ENCODE measurements at regions not wholly inside any gene's neighbourhood (a gene's known extent, or its start where the extent isn't known, plus 50 kb on each side); places are given as distances from the start of the nearest gene placed in this dataset.

DNA sequence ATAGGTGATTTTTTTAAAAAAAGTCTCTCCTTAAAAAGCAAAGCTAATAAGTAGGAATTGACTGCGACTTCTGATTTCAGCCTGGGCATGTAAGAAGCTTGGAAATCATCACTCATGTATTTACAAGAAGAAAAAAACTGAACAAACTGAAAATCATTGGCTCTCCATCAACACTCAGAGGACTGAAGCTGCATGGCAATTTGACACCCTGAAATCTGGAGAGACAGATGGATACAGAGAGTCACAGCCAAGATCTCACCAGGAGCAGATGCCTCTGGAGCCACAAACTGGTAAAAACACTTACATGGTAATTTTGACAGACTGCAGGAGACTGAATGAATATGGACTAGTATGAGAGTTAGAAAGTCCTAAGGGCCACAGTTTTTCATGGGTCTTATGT, 191.2 kb upstream of the TCF21 start:
- DNase-seq, result no peak

- no peak for DNase-seq
These were observed 190.6 kb upstream of the TCF21 start for GRCh38 chr6:133698272-133698671.

DNA sequence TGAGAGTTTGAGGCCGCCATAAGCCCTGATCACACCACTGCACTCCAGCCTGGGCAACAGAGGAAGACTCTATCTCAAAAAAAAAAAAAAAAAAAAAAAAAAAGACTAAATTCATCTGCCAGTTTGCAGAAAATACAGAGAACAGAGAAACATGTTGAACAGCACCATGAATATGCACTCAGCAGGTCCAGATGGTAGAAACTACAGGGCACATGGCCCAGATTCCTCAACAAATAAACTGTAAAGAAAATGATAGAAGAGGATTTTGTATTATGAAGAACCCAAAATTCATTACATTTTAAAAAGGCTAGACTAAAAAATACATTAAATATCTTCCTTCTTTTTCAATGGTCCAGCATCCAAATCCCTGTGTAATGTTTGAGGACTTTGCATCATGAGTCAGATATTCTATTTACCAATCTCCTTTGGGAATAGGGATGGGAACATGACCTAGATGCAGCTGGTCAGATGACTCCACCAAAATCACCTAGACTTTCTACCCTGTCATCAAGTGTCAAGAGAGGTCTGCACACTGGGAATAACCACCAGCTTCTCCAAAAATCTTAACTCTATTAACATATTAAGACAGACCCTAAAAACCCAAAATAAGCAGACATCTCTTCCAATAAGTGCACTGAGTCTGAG, 189.1 kb upstream of the TCF21 start:
- no peak for DNase-seq

- DNase-seq, result no peak
These were observed 187.1 kb upstream of the TCF21 start for GRCh38 chr6:133701633-133702331.

- no peak for DNase-seq
These were observed 184.5 kb upstream of the TCF21 start for GRCh38 chr6:133704371-133704770.

GRCh38 chr6:133705066-133705465, 183.8 kb upstream of the TCF21 start:
- no peak for DNase-seq

DNA sequence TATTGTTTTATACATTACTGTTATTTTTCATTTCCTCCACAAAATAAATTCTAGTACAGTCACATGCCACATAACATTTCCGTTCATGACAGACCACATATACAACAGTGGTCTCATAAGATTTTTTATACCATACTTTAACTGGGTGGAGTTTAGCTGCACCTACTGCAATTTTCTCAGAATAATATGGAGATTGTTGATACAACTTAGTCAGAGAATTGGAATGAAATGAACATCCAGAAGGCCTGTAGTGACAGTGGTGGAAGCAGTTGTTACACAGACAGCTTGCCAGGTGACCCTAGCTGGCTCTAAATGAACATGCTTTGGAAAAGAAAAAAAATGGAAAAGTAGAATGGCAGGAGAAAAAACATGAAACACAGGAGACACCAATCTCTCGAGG, 183.2 kb upstream of the TCF21 start:
- DNase-seq, result no peak

- DNase-seq, result peak; percentile 4
These were observed 181.5 kb upstream of the TCF21 start for GRCh38 chr6:133707456-133707855.

GRCh38 chr6:133710826-133711225, 178.1 kb upstream of the TCF21 start:
- DNase-seq, result no peak

DNA sequence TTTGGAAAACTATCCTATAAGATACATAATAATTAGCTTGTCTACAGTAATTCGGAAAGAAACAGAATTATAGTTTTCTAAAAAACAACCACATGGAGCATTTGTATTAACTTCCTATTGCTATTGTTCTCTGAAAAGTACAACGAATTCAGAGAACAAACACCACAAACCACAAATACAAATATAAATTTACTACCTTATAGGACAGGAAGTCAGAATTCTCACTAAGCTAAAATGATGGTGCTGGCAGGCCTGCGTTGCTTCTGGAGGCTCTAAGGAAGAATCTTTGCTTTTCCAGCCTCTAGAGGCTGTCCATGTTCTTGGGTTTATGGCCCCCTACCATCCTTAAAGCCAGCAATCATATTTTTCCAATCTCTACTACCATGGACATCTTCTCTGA, 173.6 kb upstream of the TCF21 start:
- no peak for DNase-seq

DNA sequence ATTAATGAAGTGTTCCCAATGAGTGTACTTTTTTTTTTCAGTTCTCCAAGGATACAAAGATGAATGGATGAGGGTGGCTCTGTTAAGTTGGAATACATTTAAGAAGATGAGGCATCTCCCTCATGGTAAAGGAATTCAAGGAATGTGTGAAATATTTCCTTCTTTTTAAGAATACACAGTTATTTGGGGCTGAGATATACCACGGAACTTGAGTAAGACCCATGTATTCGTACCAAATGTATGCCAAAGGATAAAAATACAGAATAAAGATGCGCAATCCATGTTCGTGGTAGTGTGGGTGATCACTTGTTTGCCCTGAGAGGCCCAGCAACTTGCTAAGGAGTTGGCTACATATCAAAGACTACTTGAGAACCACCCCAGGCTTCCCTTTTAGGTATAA, 164.2 kb upstream of the TCF21 start:
- DNase-seq, result no peak

DNA sequence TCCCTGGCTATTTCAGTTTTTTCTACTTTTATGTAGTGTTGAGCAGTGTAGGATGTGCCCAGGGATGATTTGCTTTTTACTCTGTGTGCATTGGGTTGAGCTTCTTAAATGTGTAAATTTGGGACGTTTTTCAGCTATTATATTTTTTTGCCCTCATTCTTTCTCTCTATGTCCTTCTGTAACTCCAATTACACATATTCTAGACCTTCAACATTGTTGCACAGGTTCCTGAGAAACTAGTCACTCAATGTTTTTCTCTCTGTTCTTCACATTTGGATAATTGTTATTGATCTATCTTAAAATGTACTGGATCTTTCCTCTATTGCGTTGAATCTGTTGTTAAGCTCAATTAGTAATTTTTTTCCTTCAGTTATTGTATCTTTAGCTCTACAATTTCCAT, 162.7 kb upstream of the TCF21 start:
- DNase-seq, result no peak

DNA sequence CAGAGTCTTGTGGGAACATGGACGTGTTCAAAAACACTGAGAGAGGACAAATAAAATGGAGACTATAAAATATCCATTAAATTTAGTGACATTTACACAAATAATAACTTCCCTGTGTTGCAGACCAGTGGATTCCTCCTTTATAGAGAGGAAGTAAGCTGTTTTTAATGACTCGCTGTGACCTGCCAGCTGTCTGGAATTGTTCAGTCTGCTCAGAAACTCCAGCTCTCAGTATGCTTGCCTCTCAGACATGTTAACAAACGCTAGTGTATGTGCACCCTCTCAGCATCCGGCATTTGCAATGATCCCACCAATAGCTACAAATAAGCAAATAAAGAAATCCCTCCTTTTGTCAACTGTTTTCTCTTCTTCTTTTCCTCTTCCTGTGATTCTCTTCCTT, 158.0 kb upstream of the TCF21 start:
- DNase-seq, result no peak

DNA sequence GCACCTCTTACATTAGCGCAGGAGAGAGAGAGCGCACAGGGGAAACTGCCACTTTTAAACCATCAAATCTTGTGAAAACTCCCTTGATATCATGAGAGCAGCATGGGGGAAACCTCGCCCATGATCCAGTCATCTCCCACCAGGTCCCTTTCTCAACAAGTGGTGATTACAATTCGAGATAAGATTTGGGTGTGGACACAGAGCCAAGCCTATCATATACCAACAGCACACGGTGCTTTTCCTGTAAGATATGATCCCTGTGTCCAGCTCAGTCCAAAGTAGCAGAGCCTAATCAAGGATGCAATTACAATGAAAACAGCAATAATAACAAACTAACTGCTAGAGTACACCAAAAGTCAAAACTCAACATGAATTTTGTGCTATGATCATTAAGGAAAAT, 148.7 kb upstream of the TCF21 start:
- DNase-seq, result no peak

- no peak for DNase-seq
These were observed 148.1 kb upstream of the TCF21 start for GRCh38 chr6:133740816-133741215.

DNA sequence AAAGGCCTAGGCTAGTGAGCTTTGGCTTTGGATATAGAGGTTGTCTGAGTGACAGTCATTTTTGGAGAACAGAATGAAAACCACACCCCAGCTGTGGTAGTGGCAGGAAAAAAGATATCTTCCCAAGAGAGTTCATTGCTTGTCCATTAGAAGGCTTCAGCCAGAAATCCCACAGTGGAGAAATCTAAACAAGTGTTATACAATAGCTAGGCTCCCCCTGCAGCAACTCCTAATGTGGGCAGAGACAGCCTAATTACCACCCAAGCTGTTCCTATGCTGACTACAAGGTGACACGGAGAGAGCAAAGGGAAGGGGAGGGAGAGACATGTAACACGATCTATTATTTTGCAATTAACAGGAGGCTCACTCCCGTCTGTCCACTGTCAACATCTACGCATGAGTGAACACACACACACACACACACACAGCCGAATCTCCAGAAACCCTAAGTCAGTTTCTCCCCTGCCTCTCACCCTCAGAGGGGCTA, 147.5 kb upstream of the TCF21 start:
- DNase-seq, result no peak

DNA sequence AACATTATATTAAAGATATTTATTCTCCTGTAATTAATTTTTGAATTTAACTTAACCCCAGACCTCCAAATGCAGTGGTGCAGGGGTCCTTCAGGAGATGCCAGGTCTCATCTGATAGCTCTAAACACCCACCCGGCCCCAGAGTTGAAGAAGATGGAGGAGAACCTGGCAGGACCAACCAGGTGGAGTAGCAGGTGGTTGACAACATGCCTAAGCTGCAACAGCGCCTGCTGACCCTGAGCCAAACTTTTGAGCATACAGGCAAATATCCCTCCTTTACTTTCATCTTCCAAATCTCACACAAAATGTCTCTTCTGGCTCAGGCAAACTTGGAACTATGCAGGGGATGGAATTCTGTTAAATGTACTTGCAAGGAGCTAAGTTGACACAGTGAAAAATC, 145.3 kb upstream of the TCF21 start:
- DNase-seq, result no peak

DNA sequence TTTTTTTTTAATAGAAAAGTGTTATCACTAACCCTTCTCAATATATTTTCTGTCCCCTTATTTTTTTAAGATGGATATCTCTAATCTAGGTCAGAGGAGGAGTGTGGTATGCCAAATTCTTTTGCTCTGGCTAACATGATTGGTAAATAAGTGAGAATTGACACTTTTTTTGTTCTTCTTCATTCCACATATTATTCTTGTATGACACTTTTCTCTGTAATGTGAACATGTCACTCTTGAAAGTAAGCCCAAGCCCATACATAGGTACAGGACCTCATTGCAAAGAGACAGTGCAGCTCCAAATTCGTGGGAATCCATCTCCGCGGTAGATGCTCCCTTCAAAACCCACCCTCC, 142.5 kb upstream of the TCF21 start:
- no peak for DNase-seq

DNA sequence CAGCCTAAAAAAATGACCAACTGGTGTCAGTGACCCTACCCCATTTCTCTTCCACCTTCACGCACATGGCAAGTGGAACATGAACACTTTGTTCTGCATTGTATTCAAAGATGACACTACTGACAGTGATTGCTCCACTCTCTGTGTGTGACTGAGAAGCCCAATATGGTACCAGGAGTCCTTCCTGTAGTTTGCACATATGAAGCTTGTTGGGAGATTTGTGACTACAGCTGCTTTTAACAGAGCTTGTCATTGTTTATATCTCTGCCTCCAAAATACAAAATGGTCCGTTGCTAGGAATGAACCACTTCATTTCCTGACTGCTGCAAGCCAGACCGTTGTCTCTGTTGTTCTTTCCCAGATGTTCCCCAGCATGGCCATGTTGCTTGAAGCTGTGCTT, 140.3 kb upstream of the TCF21 start:
- no peak for DNase-seq

DNA sequence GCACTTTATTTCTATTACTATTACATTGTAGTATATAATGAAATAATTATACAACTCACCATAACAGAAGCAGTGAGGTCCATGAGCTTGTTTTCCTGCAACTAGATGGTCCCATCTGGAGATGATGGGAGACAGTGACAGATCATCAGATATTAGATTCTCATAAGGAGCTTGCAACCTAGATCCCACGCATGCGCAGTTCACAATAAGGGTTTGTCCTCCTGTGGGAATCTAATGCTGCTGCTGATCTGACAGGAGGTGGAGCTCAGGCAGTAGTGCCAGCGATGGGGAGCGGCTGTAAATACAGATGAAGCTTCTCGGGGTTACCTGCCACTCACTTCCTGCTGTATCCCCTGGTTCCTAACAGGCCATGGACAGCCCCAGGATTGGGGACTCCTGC, 139.5 kb upstream of the TCF21 start:
- no peak for DNase-seq

- DNase-seq, result no peak
These were observed 136.8 kb upstream of the TCF21 start for GRCh38 chr6:133752129-133752528.

DNA sequence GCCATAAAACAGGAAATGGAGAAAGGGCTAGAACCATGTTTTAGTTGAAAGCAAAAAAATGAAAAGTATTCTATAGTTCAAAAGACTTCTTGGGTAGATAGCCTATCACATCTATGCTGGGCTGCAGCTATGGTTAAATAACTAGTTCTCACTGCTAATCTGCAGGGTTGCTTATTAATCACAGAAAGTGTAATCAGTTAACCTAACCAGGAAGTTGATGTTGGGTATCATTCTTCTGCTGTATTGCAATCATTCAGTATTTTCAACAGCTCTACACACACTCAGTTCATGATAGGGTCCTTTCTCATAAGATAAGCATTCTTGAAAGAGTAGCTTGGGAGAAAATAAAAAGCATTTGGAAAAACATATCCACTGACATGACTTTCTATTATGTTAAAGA, 135.2 kb upstream of the TCF21 start:
- DNase-seq, result no peak

DNA sequence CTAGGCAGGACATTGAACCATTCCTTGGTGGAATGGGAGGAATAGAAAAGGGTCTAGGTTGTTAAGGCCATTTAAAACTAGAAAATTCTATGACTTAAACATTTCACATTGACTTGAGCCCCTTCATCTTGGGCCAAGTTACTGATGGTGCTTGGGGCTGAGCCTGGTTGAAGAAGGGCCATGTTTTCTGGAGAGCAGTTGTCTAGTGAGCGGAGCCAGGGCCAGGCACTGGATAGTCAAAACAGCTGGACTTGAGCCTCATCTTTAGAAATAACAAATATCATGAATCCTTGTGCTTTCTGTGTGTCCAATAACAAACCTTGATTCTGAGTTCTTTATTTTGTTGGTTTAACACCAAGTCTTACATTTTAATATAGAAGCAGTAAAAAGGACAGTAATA, 134.6 kb upstream of the TCF21 start:
- no peak for DNase-seq

- DNase-seq, result no peak
These were observed 132.7 kb upstream of the TCF21 start for GRCh38 chr6:133756078-133756695.

DNA sequence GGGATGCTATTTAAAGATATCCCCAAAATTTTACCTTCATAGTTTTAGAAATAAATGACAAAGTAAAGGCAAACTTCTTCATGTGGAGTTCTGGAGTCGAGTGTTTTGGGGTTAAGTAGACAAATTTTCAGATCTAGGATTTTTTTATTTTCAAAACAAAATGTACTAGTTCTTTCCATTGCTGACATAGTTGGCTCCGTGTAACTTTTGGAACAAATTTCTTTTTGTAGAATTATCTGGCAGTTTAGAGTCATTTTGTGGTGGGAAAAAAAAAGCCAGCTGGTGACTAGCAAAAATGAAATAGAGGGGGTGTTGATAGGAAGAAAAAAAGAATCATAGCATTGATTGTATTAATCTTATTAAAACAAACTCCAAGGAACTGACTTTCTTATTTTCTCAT, 131.6 kb upstream of the TCF21 start:
- no peak for DNase-seq
